ENCODE measurements at regions not wholly inside any gene's neighbourhood (a gene's known extent, or its start where the extent isn't known, plus 50 kb on each side); places are given as distances from the start of the nearest gene placed in this dataset.

DNA sequence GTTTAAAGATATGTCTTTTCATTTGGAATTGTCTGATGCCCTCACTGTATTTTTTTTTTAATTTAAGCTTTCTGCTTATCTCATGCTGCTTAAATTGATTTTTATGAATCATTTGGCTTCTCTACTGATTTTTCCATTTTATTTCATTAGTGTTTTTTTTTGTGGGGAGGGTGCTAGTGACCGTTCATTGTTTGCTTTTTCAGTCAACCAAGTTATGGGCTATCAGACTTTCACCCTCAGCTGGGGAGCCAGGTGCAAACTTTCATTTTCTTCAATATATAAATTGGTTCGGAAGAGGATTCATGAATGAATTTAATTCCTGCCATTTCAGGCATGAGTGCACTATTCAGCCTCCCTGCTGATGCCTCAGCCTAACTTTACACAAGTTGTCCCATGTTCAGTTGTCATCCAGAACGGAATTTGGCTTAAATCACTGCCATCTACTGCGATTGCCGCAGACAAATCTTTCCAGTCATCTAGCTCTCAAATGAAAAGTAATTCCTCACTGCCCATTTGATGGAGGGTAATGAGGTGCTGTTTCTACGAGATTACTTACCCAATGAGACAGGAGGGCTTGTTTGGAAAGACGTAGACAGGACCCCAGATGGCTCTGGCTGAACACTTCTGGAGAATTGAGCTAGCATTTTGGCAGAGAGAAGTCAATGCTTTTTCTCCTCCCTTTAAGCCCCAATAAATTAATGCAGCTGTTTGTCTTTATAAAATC is 89.9 kb upstream of the RORA start:
- no peaks in the 10 kb centered on the region for H3K36me3 ChIP-seq (ENCODE audit: control insufficient read depth, insufficient read depth, low read length)
- no peaks in the 10 kb centered on the region for H3K79me2 ChIP-seq (ENCODE audit: control insufficient read depth, insufficient read depth, low read length)
- H3K27ac ChIP-seq (ENCODE audit: extremely low read depth, low read depth, low read length) = no peak overlapping the region
- intact Hi-C loops (cut with micrococcal nuclease) = no loop called here
- H3K9me3 ChIP-seq (replicated peaks; ENCODE audit: control insufficient read depth, insufficient read depth, low read depth, low read length) = no peaks in the 10 kb centered on the region
- TF ChIP-seq ZNF134 (CRISPR knock-in tag; conservative IDR thresholded peaks at IDR 0.05) (no peak), DIDO1 (tag; IDR thresholded peaks at IDR 0.05; ENCODE audit: low read depth) (no peak), RFX7 (CRISPR knock-in tag; IDR thresholded peaks at IDR 0.05) (no peak), TOE1 (IDR thresholded peaks at IDR 0.05; ENCODE audit: borderline replicate concordance) (no peak), TOE1 (CRISPR knock-in tag; IDR thresholded peaks at IDR 0.05; ENCODE audit: borderline replicate concordance, low read depth) (no peak), SPI1 (IDR thresholded peaks at IDR 0.05; ENCODE audit: borderline replicate concordance, low read depth, low read length) (no peak), ZNF780A (CRISPR knock-in tag; IDR thresholded peaks at IDR 0.05) (no peak), ZNF77 (CRISPR knock-in tag; IDR thresholded peaks at IDR 0.05) (no peak)
- TF ChIP-seq, protein P1, sequence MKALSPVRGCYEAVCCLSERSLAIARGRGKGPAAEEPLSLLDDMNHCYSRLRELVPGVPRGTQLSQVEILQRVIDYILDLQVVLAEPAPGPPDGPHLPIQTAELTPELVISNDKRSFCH (CRISPR knock-in tag; IDR thresholded peaks at IDR 0.05) = no peak
- TF ChIP-seq, protein P1 (tag; IDR thresholded peaks at IDR 0.05) = no peak
- TF ChIP-seq, protein P2, sequence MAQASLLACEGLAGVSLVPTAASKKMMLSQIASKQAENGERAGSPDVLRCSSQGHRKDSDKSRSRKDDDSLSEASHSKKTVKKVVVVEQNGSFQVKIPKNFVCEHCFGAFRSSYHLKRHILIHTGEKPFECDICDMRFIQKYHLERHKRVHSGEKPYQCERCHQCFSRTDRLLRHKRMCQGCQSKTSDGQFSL (CRISPR knock-in tag; IDR thresholded peaks at IDR 0.05) = no peak
- TF ChIP-seq, protein P2 (tag; IDR thresholded peaks at IDR 0.05) = no peak
- TF ChIP-seq, protein P3, sequence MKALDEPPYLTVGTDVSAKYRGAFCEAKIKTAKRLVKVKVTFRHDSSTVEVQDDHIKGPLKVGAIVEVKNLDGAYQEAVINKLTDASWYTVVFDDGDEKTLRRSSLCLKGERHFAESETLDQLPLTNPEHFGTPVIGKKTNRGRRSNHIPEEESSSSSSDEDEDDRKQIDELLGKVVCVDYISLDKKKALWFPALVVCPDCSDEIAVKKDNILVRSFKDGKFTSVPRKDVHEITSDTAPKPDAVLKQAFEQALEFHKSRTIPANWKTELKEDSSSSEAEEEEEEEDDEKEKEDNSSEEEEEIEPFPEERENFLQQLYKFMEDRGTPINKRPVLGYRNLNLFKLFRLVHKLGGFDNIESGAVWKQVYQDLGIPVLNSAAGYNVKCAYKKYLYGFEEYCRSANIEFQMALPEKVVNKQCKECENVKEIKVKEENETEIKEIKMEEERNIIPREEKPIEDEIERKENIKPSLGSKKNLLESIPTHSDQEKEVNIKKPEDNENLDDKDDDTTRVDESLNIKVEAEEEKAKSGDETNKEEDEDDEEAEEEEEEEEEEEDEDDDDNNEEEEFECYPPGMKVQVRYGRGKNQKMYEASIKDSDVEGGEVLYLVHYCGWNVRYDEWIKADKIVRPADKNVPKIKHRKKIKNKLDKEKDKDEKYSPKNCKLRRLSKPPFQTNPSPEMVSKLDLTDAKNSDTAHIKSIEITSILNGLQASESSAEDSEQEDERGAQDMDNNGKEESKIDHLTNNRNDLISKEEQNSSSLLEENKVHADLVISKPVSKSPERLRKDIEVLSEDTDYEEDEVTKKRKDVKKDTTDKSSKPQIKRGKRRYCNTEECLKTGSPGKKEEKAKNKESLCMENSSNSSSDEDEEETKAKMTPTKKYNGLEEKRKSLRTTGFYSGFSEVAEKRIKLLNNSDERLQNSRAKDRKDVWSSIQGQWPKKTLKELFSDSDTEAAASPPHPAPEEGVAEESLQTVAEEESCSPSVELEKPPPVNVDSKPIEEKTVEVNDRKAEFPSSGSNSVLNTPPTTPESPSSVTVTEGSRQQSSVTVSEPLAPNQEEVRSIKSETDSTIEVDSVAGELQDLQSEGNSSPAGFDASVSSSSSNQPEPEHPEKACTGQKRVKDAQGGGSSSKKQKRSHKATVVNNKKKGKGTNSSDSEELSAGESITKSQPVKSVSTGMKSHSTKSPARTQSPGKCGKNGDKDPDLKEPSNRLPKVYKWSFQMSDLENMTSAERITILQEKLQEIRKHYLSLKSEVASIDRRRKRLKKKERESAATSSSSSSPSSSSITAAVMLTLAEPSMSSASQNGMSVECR (CRISPR knock-in tag; IDR thresholded peaks at IDR 0.05) = no peak
- BruUV-seq (replicated peaks) = no TSS peak
- no peak for ATAC-seq
- H3K9me1 ChIP-seq (ENCODE audit: control insufficient read depth, insufficient read depth, low read length) = no peaks in the 10 kb centered on the region
- in situ Hi-C loops (cut with MboI) = no loop called here
- no peak overlapping the region for H3K4me2 ChIP-seq (ENCODE audit: insufficient read depth, low read length)
- H2AFZ ChIP-seq (ENCODE audit: low read depth, low read length) = no peak overlapping the region
- 1% methylated on average over 7 of the region's 7 CpGs for WGBS (ENCODE audit: insufficient coverage, low coverage, missing lambda C conversion rate)
- no peaks in the 10 kb centered on the region for H4K20me1 ChIP-seq (replicated peaks; ENCODE audit: control insufficient read depth, insufficient read depth, low read length)
- ChIA-PET POLR2A (interaction anchor here (0.8 kb wide), 1 partner anchor 428 kb away, joined by 3 read pairs; no protein-coding TSS in a partner anchor), CTCF (ENCODE audit: low intra/inter-chr PET ratio) (no interaction called here)
- FAIRE-seq = no peak
- H3K9ac ChIP-seq (ENCODE audit: insufficient read depth in 1 of 2, low read depth in 2 of 2, low read length in 2 of 2) = no peak overlapping the region
- H3K27me3 ChIP-seq (ENCODE audit: control insufficient read depth in 2 of 2, insufficient read depth in 2 of 2, low read length in 2 of 2) = no peaks in the 10 kb centered on the region
- no peak overlapping the region for H3K4me3 ChIP-seq
- DNase-seq (ENCODE audit: extremely low read depth in 1 of 4, low spot score in 3 of 4) = no peak
- no peaks in the 10 kb centered on the region for H3K4me1 ChIP-seq (replicated peaks in 1 of 2; ENCODE audit: control insufficient read depth in 2 of 2, insufficient read depth in 2 of 2, low read length in 2 of 2)

Data from K562 (cell line).